ENCODE measurements at regions not wholly inside any gene's neighbourhood (a gene's known extent, or its start where the extent isn't known, plus 50 kb on each side); places are given as distances from the start of the nearest gene placed in this dataset.

DNA sequence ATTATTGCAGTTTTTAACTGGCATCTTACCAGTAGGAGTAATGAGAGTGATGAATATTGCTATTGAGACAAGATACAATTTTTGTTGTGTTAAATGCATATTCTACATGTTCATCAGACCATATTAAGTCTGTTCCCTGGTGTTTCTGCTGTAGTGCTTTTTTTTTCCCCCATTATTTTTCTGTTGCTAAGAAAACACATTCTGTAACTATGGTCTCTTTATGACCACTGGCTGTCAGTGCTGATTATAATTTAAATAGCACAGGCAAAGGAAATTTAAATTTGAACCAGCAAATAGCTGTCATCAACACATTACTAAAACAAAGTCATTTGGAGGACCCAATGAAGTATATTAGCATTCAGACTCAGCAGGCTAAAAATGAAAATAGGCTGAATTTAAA, 98.3 kb upstream of the ANKRD50 start:
- no peak for DNase-seq (ENCODE audit: low read depth)
- in situ Hi-C loops (cut with HindIII; ENCODE audit: low pct_unique_long_range_greater_than_20kb, low sequenced_read_pairs): no loop called here

- in situ Hi-C loops (cut with HindIII; ENCODE audit: low pct_unique_long_range_greater_than_20kb, low sequenced_read_pairs): no loop called here
- DNase-seq (ENCODE audit: low read depth): no peak
These were observed 94.9 kb upstream of the ANKRD50 start for GRCh38 chr4:124807421-124807820.

- in situ Hi-C loops (cut with HindIII; ENCODE audit: low pct_unique_long_range_greater_than_20kb, low sequenced_read_pairs): no loop called here
- DNase-seq (ENCODE audit: low read depth): peak; percentile 46
These were observed 93.9 kb upstream of the ANKRD50 start for GRCh38 chr4:124806403-124806802.

GRCh38 chr4:124804584-124804983, 92.1 kb upstream of the ANKRD50 start:
- in situ Hi-C loops (cut with HindIII; ENCODE audit: low pct_unique_long_range_greater_than_20kb, low sequenced_read_pairs): no loop called here
- no peak for DNase-seq (ENCODE audit: low read depth)

DNA sequence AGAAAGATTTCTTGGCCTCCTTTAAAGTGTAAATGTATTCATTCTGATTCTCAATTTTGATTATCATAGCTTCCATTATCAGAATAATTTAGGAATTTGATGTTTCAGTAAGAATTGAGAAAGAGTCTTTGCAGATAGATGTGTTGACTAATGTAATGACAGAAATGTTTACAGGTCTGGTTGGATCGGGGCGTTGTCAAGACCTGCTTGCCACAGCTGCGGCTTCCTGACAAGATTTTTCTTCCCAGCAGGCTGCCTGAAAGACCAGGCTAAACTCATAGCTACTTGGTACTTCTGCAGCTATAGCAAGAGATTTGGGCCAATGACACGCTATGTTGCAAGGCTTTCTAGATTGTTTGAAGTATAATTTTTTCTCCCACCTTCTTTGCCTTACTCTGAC, 91.5 kb upstream of the ANKRD50 start:
- no peak for DNase-seq (ENCODE audit: low read depth)

GRCh38 chr4:124803641-124804040, 91.1 kb upstream of the ANKRD50 start:
- no peak for DNase-seq (ENCODE audit: low read depth)
- in situ Hi-C loops (cut with HindIII; ENCODE audit: low pct_unique_long_range_greater_than_20kb, low sequenced_read_pairs): no loop called here

More for the DNA sequence above, 91.5 kb upstream of the ANKRD50 start:
- in situ Hi-C loops (cut with HindIII; ENCODE audit: low pct_unique_long_range_greater_than_20kb, low sequenced_read_pairs): no loop called here

GRCh38 chr4:124803026-124803425, 90.5 kb upstream of the ANKRD50 start:
- DNase-seq (ENCODE audit: low read depth): no peak
- in situ Hi-C loops (cut with HindIII; ENCODE audit: low pct_unique_long_range_greater_than_20kb, low sequenced_read_pairs): no loop called here

DNA sequence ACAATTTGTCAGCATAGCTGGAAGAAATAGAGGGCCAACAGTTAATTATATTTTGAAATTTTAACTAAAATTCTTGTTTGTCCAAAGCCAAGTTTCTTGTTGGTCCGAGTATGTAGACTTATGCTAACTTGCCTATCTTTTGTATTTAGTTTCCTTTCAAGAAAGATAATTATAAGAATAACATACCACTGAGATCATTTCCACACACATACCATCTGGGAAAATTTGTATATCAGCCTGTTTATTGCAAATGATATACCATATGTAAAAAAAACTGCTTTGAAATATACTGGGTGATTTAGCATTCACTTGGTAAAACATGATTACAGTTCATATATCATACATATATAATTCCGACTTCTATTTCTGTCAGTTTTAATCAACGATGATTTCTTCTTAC, 84.7 kb upstream of the ANKRD50 start:
- in situ Hi-C loops (cut with HindIII; ENCODE audit: low pct_unique_long_range_greater_than_20kb, low sequenced_read_pairs): no loop called here
- DNase-seq (ENCODE audit: low read depth): no peak

- no peak for DNase-seq (ENCODE audit: low read depth)
- in situ Hi-C loops (cut with HindIII; ENCODE audit: low pct_unique_long_range_greater_than_20kb, low sequenced_read_pairs): no loop called here
These were observed 77.9 kb upstream of the ANKRD50 start for GRCh38 chr4:124790471-124790870.

GRCh38 chr4:124786634-124787033, 74.1 kb upstream of the ANKRD50 start:
- in situ Hi-C loops (cut with HindIII; ENCODE audit: low pct_unique_long_range_greater_than_20kb, low sequenced_read_pairs): no loop called here
- DNase-seq (ENCODE audit: low read depth): no peak

GRCh38 chr4:124785645-124786044, 73.1 kb upstream of the ANKRD50 start:
- DNase-seq (ENCODE audit: low read depth): no peak
- in situ Hi-C loops (cut with HindIII; ENCODE audit: low pct_unique_long_range_greater_than_20kb, low sequenced_read_pairs): no loop called here

- in situ Hi-C loops (cut with HindIII; ENCODE audit: low pct_unique_long_range_greater_than_20kb, low sequenced_read_pairs): no loop called here
- no peak for DNase-seq (ENCODE audit: low read depth)
These were observed 71.3 kb upstream of the ANKRD50 start for GRCh38 chr4:124783847-124784246.

DNA sequence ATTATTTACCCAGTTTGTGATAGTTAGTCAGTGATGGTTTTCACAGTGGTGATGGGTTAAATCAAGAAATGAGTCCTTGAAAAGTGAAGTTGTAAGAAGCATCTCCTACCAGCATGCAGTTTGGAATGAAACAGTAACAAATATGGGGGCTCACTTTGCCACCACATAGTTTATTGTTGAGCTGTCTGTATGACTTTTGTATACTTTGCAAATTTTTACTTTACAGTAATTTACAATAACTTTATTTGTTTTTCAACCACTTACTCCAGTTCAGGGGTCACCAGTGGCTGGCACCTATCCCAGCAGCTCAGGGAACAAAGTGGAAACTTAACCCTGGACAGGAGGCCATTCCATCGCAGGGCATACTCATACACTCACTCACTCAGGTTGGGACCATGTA, 64.5 kb upstream of the ANKRD50 start:
- in situ Hi-C loops (cut with HindIII; ENCODE audit: low pct_unique_long_range_greater_than_20kb, low sequenced_read_pairs): no loop called here
- DNase-seq (ENCODE audit: low read depth): no peak

DNA sequence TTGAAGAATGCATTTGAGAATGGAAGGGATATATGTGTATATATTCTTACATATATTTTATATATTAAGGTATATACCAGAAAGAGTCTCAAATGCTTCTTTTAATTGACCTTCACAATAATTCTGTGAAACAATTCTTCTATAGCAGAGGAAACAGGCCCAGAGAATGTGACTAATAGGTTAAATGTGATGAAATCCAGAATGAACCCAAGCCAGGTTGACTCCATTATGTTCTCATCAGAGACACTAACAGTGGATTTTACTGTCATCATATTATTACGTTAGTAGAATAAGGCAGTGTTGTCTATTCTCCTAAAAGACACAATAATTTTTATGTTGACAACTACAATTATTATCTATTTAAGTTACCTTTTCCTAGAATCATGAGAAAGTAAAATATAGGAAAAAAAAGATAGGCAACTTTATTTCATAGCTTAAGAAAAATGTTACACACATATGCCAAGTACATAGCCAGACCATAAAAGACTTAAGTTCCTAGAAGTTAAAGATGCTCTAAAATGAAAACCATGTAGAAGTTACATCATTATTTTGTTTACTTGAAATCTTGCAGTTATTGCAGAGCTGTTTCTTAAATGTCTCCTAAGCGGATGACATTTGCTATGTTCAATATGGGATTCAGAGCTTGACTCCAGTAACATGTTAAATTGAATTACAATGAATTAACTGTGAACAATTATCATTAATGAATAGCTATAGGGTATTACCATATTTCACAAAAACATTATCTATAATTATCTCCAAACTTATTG, 56.2 kb upstream of the ANKRD50 start:
- no peak for DNase-seq (ENCODE audit: low read depth)
- in situ Hi-C loops (cut with HindIII; ENCODE audit: low pct_unique_long_range_greater_than_20kb, low sequenced_read_pairs): no loop called here

- no peak for DNase-seq (ENCODE audit: low read depth)
- in situ Hi-C loops (cut with HindIII; ENCODE audit: low pct_unique_long_range_greater_than_20kb, low sequenced_read_pairs): no loop called here
These were observed 50.4 kb upstream of the ANKRD50 start for GRCh38 chr4:124762956-124763355.

All from Caki2 (cell line).